ENCODE measurements at regions not wholly inside any gene's neighbourhood (a gene's known extent, or its start where the extent isn't known, plus 50 kb on each side); places are given as distances from the start of the nearest gene placed in this dataset.

DNA sequence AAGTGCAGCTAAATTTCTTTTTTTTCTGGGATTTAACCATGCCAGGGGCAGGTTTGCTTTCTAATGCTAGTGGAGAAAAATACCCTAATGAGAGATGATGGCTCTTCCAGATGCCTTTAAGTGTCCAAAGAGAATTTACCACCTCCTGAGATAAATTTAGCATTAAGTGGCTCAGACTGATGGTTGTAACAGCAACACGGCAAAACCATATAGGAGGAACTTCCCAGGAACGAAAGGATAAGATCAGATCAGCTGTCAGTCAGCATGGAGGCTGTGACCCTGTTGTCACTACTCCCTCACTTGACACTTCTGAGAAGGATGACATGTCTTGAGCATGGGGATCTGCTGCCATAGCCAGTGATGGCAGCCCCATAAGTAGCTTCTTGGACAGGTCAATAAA lies 860.0 kb downstream of the QKI start:
- no peak for DNase-seq (ENCODE audit: low read depth)
- no peak overlapping the region for H3K4me3 ChIP-seq (ENCODE audit: low read depth, low read length)
- TF ChIP-seq, protein P1, sequence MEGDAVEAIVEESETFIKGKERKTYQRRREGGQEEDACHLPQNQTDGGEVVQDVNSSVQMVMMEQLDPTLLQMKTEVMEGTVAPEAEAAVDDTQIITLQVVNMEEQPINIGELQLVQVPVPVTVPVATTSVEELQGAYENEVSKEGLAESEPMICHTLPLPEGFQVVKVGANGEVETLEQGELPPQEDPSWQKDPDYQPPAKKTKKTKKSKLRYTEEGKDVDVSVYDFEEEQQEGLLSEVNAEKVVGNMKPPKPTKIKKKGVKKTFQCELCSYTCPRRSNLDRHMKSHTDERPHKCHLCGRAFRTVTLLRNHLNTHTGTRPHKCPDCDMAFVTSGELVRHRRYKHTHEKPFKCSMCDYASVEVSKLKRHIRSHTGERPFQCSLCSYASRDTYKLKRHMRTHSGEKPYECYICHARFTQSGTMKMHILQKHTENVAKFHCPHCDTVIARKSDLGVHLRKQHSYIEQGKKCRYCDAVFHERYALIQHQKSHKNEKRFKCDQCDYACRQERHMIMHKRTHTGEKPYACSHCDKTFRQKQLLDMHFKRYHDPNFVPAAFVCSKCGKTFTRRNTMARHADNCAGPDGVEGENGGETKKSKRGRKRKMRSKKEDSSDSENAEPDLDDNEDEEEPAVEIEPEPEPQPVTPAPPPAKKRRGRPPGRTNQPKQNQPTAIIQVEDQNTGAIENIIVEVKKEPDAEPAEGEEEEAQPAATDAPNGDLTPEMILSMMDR (IDR thresholded peaks at IDR 0.05; ENCODE audit: insufficient read depth, low read depth, low read length, missing control alignments): no peak

DNA sequence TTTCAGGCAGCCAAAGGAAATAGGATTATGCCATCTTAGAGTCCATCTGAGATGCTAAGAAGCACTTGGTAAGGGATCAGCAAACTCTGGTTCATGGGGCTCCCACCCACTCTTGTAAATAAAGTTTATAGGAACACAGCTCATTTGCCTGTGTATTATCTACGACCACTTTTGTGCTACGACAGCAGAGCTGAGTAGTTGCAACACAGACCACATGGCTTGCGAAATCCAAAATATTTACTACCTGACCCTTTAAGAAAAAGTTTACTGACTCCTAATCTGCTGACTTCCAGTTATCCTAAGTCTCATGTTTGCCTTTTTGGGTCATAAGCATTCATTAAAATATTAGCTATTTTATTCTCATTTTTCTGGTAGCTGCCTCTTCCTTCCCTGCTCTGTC lies 859.0 kb downstream of the QKI start:
- DNase-seq (ENCODE audit: low read depth): no peak
- TF ChIP-seq, protein P1 (IDR thresholded peaks at IDR 0.05; ENCODE audit: insufficient read depth, low read depth, low read length, missing control alignments): no peak

DNA sequence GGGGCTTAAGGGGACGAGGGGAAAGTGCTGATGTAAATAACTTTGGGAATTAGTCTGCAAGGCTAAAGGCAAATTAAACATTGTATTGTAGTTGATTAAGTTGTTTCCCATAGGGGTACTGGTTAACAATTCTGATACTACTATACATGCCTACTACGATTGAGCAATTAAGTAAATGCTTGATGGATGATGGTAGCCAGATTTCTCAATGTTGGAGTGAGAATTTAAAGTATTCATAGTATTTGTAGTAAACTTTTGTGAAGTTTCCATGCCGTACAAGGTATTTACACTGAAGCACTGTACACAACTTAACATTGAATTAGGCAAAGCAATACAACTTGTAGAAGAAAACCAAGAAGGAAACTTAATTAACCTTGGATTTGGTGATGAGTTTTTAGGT lies 852.3 kb downstream of the QKI start:
- TF ChIP-seq, protein P1 (IDR thresholded peaks at IDR 0.05; ENCODE audit: insufficient read depth, low read depth, low read length, missing control alignments): no peak
- H3K4me3 ChIP-seq (ENCODE audit: low read depth, low read length): no peak overlapping the region
- no peak for DNase-seq (ENCODE audit: low read depth)

More for the DNA sequence above, 859.0 kb downstream of the QKI start:
- no peak overlapping the region for H3K4me3 ChIP-seq (ENCODE audit: low read depth, low read length)

DNA sequence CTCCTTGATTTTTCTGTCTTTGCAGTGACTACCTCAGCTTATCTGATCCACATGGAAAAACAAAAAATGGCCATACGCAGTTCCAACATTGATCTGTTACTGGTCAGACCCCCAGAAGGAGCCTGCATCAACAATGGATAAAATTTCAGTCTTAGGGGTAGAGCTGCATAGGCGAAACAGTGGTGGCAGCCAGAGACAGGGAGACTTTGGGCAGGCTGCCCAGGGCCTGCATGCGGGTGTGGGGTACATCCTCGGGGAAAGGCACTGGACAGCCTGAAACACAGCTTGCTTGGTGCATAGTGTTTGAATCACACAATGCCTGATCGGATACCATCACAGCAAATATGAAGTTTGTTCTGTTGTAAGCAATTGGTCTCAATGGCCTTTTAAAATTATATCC lies 847.8 kb downstream of the QKI start:
- DNase-seq (ENCODE audit: low read depth): no peak
- no peak overlapping the region for H3K4me3 ChIP-seq (ENCODE audit: low read depth, low read length)
- TF ChIP-seq, protein P1 (IDR thresholded peaks at IDR 0.05; ENCODE audit: insufficient read depth, low read depth, low read length, missing control alignments): no peak

DNA sequence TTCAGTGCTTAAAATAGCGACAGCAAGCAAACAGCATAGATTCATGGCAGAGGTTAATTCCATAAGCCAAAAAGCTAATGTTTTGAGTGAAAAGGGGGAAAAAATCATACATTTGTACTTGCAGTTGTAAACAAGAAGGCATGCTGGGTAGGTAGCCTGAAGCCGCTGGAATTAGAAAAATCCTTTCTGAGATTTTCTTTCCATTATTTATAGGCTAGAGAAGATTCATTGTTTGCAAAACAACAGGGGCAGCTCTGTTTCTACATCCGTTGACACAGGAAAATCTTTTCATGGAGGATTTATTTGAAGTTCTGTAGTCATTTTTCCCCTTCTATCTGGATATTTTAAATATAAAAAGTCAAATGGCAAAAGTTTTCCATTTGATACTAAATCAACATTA lies 843.9 kb downstream of the QKI start:
- no peak overlapping the region for H3K4me3 ChIP-seq (ENCODE audit: low read depth, low read length)
- TF ChIP-seq, protein P1 (IDR thresholded peaks at IDR 0.05; ENCODE audit: insufficient read depth, low read depth, low read length, missing control alignments): no peak
- no peak for DNase-seq (ENCODE audit: low read depth)

DNA sequence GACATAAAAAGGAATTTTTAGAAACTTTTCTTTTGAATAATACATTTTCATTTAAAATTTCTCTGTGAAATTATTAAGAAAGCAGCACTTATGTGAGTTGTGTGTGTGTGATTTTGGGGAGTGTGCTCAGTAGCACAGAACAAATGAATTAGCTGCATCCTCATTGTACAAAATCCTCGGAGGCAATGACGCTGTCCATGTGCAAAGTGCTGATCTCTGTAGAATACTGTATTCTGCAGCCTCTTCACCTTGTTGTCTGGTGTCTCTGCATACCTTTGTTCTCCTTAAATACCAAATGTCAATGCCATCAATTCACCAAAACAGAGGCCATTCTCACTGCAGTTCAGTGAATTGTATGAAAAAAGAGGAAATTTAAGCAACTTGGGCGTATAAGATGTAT lies 838.4 kb downstream of the QKI start:
- no peak overlapping the region for H3K4me3 ChIP-seq (ENCODE audit: low read depth, low read length)
- no peak for DNase-seq (ENCODE audit: low read depth)
- TF ChIP-seq, protein P1 (IDR thresholded peaks at IDR 0.05; ENCODE audit: insufficient read depth, low read depth, low read length, missing control alignments): no peak

DNA sequence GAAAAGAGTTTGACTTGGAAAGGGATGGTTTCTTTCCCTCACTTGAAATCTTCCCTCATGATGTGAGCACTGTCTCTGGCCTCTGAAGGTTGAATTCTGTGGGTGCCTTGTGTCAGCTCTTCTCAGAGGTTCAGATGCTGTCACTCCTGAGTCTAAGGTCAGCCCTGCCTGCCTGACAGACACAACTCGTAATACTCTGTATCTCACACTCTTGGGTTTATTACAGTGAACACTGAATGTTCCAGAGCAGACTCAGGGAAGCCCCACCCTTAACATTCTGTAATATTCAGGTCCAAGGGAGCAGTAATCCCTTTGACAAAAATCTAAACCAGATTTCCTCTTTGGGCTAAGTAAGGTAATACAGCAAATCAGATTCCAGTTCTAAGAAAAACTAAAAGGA lies 837.8 kb downstream of the QKI start:
- TF ChIP-seq, protein P1 (IDR thresholded peaks at IDR 0.05; ENCODE audit: insufficient read depth, low read depth, low read length, missing control alignments): no peak
- no peak overlapping the region for H3K4me3 ChIP-seq (ENCODE audit: low read depth, low read length)
- no peak for DNase-seq (ENCODE audit: low read depth)
